Upper lobe of left lung (tissue), 4 donors: ENCODE measurements at regions not wholly inside any gene's neighbourhood (a gene's known extent, or its start where the extent isn't known, plus 50 kb on each side); places are given as distances from the start of the nearest gene placed in this dataset.

ENCODE experiments used
- EP300 ChIP-seq, 4 donors: sonication (generic); formaldehyde crosslinking; IDR thresholded peaks; one replicate each; pipeline ENCODE4 v1.5.1; 2017; ENCODE audit warnings: antibody characterized with exemption in 4 of 4, control low read depth in 2 of 4
- TF ChIP-seq, protein P1 (sequence below), 6 experiments: fragments of 450-650 bp in 4 of 6; fragments of 200-600 bp in 2 of 6; sonication (generic) in 2 of 6; IDR thresholded peaks; one replicate each; pipeline ENCODE4 v1.5.1; 2016 to 2019; ENCODE audit warnings: antibody characterized with exemption in 6 of 6

DNA sequence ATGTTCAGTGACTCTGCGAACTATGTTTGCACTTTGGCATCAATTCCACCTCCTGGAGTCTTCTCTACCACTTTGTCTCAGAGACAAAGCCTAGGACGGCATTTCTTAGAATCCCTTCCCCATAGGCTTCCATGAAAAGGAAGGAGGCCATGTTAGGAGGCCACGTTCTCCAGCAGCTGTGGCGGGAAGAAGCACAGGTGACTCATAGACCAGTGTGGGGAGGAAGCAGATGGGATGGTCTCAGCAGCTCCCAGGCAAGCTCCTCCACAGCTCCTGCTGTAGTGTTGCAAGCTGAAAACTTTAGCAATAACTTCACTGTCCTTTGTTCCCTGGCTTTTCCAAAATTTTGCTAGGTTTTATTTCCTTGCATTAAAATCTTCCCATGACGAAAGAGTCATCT lies 781.3 kb upstream of the ID2 start:
- TF ChIP-seq, protein P1, sequence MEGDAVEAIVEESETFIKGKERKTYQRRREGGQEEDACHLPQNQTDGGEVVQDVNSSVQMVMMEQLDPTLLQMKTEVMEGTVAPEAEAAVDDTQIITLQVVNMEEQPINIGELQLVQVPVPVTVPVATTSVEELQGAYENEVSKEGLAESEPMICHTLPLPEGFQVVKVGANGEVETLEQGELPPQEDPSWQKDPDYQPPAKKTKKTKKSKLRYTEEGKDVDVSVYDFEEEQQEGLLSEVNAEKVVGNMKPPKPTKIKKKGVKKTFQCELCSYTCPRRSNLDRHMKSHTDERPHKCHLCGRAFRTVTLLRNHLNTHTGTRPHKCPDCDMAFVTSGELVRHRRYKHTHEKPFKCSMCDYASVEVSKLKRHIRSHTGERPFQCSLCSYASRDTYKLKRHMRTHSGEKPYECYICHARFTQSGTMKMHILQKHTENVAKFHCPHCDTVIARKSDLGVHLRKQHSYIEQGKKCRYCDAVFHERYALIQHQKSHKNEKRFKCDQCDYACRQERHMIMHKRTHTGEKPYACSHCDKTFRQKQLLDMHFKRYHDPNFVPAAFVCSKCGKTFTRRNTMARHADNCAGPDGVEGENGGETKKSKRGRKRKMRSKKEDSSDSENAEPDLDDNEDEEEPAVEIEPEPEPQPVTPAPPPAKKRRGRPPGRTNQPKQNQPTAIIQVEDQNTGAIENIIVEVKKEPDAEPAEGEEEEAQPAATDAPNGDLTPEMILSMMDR (IDR thresholded peaks at IDR 0.05), result no peak
- no peak for TF ChIP-seq EP300 (IDR thresholded peaks at IDR 0.05)
